OCI-LY3 (cell line): ENCODE measurements at regions not wholly inside any gene's neighbourhood (a gene's known extent, or its start where the extent isn't known, plus 50 kb on each side); places are given as distances from the start of the nearest gene placed in this dataset.

Experiments used
- H2AFZ ChIP-seq: fragments of 200-600, 300-600 bp; shearing (Covaris generic); 2 replicates; pipeline ENCODE4 v1.6.0; 2014; ENCODE audit warnings: antibody characterized with exemption, low read depth, low read length
- H3K27ac ChIP-seq: fragments of 200-600, 300-600 bp; sonication (generic); 2 replicates; pipeline ENCODE4 v1.5.1; 2014; ENCODE audit warnings: mild to moderate bottlenecking, low read length, moderate library complexity, mixed read lengths
- H3K27me3 ChIP-seq: fragments of 200-600, 300-600 bp; sonication (generic); 2 replicates; pipeline ENCODE4 v1.6.1; 2014; ENCODE audit warnings: low read depth, low read length, mixed read lengths
- H3K36me3 ChIP-seq: fragments of 200-600, 300-600 bp; sonication (generic); replicated peaks from 2 replicates; pipeline ENCODE3; 2014; ENCODE audit warnings: low read depth, low read length, mixed read lengths
- H3K4me1 ChIP-seq: fragments of 300-600, 200-600 bp; sonication (generic); 2 replicates; pipeline ENCODE4 v1.6.1; 2014; ENCODE audit warnings: low read length, mixed read lengths
- H3K4me2 ChIP-seq: fragments of 200-600, 300-600 bp; sonication (generic); 2 replicates; pipeline ENCODE4 v1.6.1; 2014; ENCODE audit warnings: low read length, mixed read lengths
- H3K4me3 ChIP-seq: fragments of 300-600, 200-600 bp; sonication (generic); 2 replicates; pipeline ENCODE4 v1.5.1; 2014; ENCODE audit warnings: antibody characterized with exemption, mild to moderate bottlenecking, low read length, moderate library complexity
- H3K79me2 ChIP-seq: fragments of 300-600, 200-600 bp; shearing (Covaris generic); 2 replicates; pipeline ENCODE4 v1.6.1; 2014; ENCODE audit warnings: mild to moderate bottlenecking, low read length, mixed read lengths
- H3K9ac ChIP-seq: fragments of 300-600, 200-600 bp; shearing (Covaris generic); 2 replicates; pipeline ENCODE4 v1.6.0; 2014; ENCODE audit warnings: mild to moderate bottlenecking, low read length, moderate library complexity
- H3K9me3 ChIP-seq: fragments of 200-600, 300-600 bp; shearing (Covaris generic); 2 replicates; pipeline ENCODE4 v1.6.1; 2014; ENCODE audit warnings: low read length, mixed read lengths; ENCODE audit not compliant: insufficient read depth
- H4K20me1 ChIP-seq: fragments of 200-600, 300-600 bp; sonication (generic); 2 replicates; pipeline ENCODE4 v1.6.1; 2016; ENCODE audit warnings: low read length, mixed read lengths; ENCODE audit not compliant: insufficient read depth
- EZH2phosphoT487 ChIP-seq: fragments of 200-600 bp; shearing (Covaris generic); IDR thresholded peaks from 2 replicates; pipeline ENCODE4 v1.6.1; 2018; ENCODE audit warnings: antibody characterized with exemption, mixed run types, low read depth
- TF ChIP-seq, protein P1 (sequence below): fragments of 200-600, 300-600 bp; sonication (generic); IDR thresholded peaks from 2 replicates; pipeline ENCODE4 v1.5.1; 2014; ENCODE audit warnings: antibody characterized with exemption, low read length, low read depth

DNA sequence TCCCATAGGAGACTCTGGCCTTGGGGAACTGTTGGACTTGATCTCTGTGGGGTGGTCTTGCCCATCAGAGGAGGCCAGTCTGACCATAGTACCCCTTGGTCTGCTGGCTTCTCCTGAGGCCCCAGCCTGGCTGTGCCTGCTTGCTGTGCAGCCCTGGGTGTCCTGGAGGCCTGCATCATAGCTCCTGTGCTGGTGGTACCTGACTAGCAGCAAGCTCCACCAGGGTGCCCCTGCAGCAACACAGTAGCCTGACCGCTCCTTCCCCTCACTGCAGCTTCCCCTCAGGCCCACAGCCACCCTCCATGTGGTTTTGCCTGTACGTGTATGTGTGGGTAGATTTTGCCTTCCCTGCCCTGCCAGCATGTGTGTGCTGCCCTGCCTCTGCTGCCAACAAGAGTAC, 85.6 kb upstream of the TTC14 start:
- Histone ChIP-seq H3K36me3 (no peaks in the 10 kb centered on the region), H2AFZ (no peak overlapping the region), H3K79me2 (no peaks in the 10 kb centered on the region), H3K9ac (no peak overlapping the region), H3K9me3 (no peaks in the 10 kb centered on the region), H3K27ac (no peak overlapping the region), H3K27me3 (no peaks in the 10 kb centered on the region), H3K4me2 (no peak overlapping the region), H3K4me1 (no peaks in the 10 kb centered on the region), H3K4me3 (no peak overlapping the region), H4K20me1 (no peaks in the 10 kb centered on the region)
- TF ChIP-seq, protein P1, sequence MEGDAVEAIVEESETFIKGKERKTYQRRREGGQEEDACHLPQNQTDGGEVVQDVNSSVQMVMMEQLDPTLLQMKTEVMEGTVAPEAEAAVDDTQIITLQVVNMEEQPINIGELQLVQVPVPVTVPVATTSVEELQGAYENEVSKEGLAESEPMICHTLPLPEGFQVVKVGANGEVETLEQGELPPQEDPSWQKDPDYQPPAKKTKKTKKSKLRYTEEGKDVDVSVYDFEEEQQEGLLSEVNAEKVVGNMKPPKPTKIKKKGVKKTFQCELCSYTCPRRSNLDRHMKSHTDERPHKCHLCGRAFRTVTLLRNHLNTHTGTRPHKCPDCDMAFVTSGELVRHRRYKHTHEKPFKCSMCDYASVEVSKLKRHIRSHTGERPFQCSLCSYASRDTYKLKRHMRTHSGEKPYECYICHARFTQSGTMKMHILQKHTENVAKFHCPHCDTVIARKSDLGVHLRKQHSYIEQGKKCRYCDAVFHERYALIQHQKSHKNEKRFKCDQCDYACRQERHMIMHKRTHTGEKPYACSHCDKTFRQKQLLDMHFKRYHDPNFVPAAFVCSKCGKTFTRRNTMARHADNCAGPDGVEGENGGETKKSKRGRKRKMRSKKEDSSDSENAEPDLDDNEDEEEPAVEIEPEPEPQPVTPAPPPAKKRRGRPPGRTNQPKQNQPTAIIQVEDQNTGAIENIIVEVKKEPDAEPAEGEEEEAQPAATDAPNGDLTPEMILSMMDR: no peak
- no peak for TF ChIP-seq EZH2phosphoT487

DNA sequence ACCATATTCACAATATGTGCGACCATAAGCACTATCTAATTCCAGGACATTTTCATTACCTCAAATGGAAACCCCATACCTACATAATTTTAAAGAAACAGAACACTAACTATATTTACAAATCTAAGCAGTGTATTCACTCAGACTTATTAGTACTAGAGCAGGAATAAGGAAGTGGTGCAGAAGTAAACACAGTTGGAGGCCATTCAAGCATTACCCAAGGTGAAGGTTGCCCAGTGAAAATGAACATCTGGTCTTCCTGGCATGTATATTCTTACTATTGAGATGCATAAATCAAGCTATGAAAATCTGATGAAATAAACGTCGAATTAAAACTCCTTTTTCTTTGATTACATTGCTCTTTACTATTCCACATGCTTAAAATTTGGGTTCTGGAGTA, 78.9 kb upstream of the TTC14 start:
- Histone ChIP-seq H3K27ac (no peak overlapping the region), H2AFZ (no peak overlapping the region), H3K27me3 (no peaks in the 10 kb centered on the region), H4K20me1 (no peaks in the 10 kb centered on the region), H3K79me2 (no peaks in the 10 kb centered on the region), H3K9ac (no peak overlapping the region), H3K36me3 (no peaks in the 10 kb centered on the region), H3K4me3 (no peak overlapping the region), H3K4me1 (no peaks in the 10 kb centered on the region), H3K9me3 (no peaks in the 10 kb centered on the region), H3K4me2 (no peak overlapping the region)
- TF ChIP-seq, protein P1: no peak
- no peak for TF ChIP-seq EZH2phosphoT487

DNA sequence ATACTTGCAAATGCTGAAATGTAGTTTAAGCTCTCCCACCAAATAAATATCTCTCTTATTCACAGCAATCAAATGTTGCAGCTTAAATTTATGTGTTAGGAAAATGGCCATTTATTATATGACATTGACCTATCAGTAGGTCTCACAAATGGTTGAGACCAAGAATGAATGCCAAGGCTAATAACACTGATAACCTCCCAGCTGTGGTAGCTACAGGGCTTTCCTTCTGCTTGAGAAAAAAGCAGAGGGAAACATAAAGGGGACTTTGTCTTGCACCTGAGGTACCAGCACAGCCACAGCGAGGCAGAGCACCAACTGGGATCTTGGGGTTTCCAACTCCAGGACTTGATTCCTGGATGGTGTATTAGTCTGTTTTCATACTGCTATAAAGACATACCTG, 73.1 kb upstream of the TTC14 start:
- no peaks in the 10 kb centered on the region for H3K27me3 ChIP-seq
- H3K4me1 ChIP-seq: no peaks in the 10 kb centered on the region
- H2AFZ ChIP-seq: no peak overlapping the region
- no peaks in the 10 kb centered on the region for H3K79me2 ChIP-seq
- no peak overlapping the region for H3K9ac ChIP-seq
- no peak overlapping the region for H3K27ac ChIP-seq
- TF ChIP-seq EZH2phosphoT487: no peak
- TF ChIP-seq, protein P1: no peak
- H3K9me3 ChIP-seq: no peaks in the 10 kb centered on the region
- H3K4me3 ChIP-seq: no peak overlapping the region
- no peak overlapping the region for H3K4me2 ChIP-seq
- H4K20me1 ChIP-seq: no peaks in the 10 kb centered on the region
- no peaks in the 10 kb centered on the region for H3K36me3 ChIP-seq

DNA sequence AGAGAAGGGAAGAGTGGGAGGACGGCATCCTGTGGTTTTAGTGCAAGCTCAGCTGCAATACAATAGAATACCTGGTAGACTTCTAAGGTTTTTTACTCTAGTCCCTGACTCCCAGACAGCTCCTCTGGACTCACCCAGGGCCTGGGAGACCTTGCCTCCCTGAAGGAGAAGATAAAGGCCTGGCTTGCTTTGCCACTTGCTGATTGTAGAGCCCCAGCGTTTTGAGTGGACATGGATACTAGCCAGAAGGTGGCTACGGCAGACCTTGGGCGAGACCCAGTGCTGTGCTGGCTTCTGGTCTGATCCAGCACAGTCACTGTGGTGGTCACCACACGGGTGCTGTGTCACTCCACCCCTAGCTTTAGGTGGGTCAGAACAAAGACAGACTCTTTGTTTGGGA, 72.2 kb upstream of the TTC14 start:
- Histone ChIP-seq H2AFZ (no peak overlapping the region), H3K79me2 (no peaks in the 10 kb centered on the region), H4K20me1 (no peaks in the 10 kb centered on the region), H3K4me2 (no peak overlapping the region), H3K27ac (no peak overlapping the region), H3K9ac (no peak overlapping the region), H3K27me3 (no peaks in the 10 kb centered on the region), H3K36me3 (no peaks in the 10 kb centered on the region), H3K4me3 (no peak overlapping the region), H3K9me3 (no peaks in the 10 kb centered on the region), H3K4me1 (no peaks in the 10 kb centered on the region)
- no peak for TF ChIP-seq EZH2phosphoT487
- TF ChIP-seq, protein P1: no peak
